K562 (cell line): ENCODE measurements at regions not wholly inside any gene's neighbourhood (a gene's known extent, or its start where the extent isn't known, plus 50 kb on each side); places are given as distances from the start of the nearest gene placed in this dataset.

Source experiments
- ATAC-seq: fragments of 200-7000 bp; cut with Tn5 transposase; 3 replicates; pipeline ENCODE4 v1.9.1; 2020; ENCODE audit warnings: moderate library complexity
- BruUV-seq: library from RNA; stranded (reverse); fragments of 400-500 nt; replicated peaks from 2 replicates; lab custom pipeline; 2021; lab: Mats Ljungman, UMichigan
- CTCF ChIA-PET: fragments of 300-600 bp; formaldehyde crosslinking; extraction: SDS; loops from one replicate; lab custom pipeline; 2021; ENCODE audit warnings: low intra/inter-chr PET ratio; lab: Yijun Ruan, JAX
- POLR2A ChIA-PET: fragments of 300-600, 350-650 bp; sonication (Branson Sonifier 250); formaldehyde crosslinking; extraction: SDS; loops from one replicate; lab custom pipeline; 2021; ENCODE audit warnings: antibody characterized with exemption, inconsistent platforms; lab: Yijun Ruan, JAX
- DNase-seq, 4 experiments: peaks; one replicate each; pipeline versions ENCODE4 v3.0.0 to v3.0.0-alpha.2; 2011 to 2018; ENCODE audit warnings: low spot score in 3 of 4, mixed read lengths in 3 of 4; ENCODE audit errors: extremely low read depth in 1 of 4
- FAIRE-seq: peaks from 2 replicates; lab custom pipeline; 2011; peaks lifted over from hg19 to GRCh38; lab: Jason Lieb, UNC
- H2AFZ ChIP-seq: 2 replicates; pipeline ENCODE4 v1.6.0; 2011; ENCODE audit warnings: low read depth, low read length, control low read depth, inconsistent platforms
- H3K27ac ChIP-seq: fragments of 200-600 bp; 3 replicates; pipeline ENCODE4 v1.8.0; 2011; ENCODE audit warnings: low read depth, mild to moderate bottlenecking, control low read depth, inconsistent platforms, low read length, moderate library complexity, mixed read lengths; ENCODE audit errors: extremely low read depth
- H3K27me3 ChIP-seq, 2 experiments: fragments of 300-600 bp in 1 of 2; 2 replicates in 1 of 2; 3 replicates in 1 of 2; pipeline versions ENCODE4 v1.6.0 to v1.8.0; 2011; ENCODE audit warnings: inconsistent platforms in 2 of 2, low read length in 2 of 2, mild to moderate bottlenecking in 1 of 2, mixed read lengths in 1 of 2, moderate library complexity in 1 of 2; ENCODE audit not compliant: control insufficient read depth in 2 of 2, insufficient read depth in 2 of 2
- H3K36me3 ChIP-seq: fragments of 300-600 bp; 3 replicates; pipeline ENCODE4 v1.8.0; 2011; ENCODE audit warnings: mild to moderate bottlenecking, low read length, inconsistent platforms; ENCODE audit not compliant: control insufficient read depth, insufficient read depth
- H3K4me1 ChIP-seq, 2 experiments: fragments of 200-600 bp in 1 of 2; replicated peaks in 1 of 2; 2 replicates in 1 of 2; 3 replicates in 1 of 2; pipeline versions ENCODE4 v1.5.1 to v1.8.0; 2011; ENCODE audit warnings: inconsistent platforms in 2 of 2, low read length in 2 of 2, mild to moderate bottlenecking in 1 of 2, mixed read lengths in 1 of 2, moderate library complexity in 1 of 2; ENCODE audit not compliant: control insufficient read depth in 2 of 2, insufficient read depth in 2 of 2
- H3K4me2 ChIP-seq: 2 replicates; pipeline ENCODE4 v1.6.1; 2011; ENCODE audit warnings: low read length, control low read depth, inconsistent platforms, mixed read lengths; ENCODE audit not compliant: insufficient read depth
- H3K4me3 ChIP-seq: fragments of 200-600 bp; sonication (generic), shearing (Covaris generic); 2 replicates; pipeline ENCODE4 v1.5.1; 2016; ENCODE audit warnings: control low read depth, inconsistent platforms
- H3K79me2 ChIP-seq: fragments of 200-600 bp; 3 replicates; pipeline ENCODE4 v1.8.0; 2011; ENCODE audit warnings: low read length, inconsistent platforms; ENCODE audit not compliant: control insufficient read depth, insufficient read depth
- H3K9ac ChIP-seq, 2 experiments: 2 replicates each; pipeline versions ENCODE4 v1.6.0 to v1.6.1; 2011; ENCODE audit warnings: low read depth in 2 of 2, low read length in 2 of 2, control low read depth in 1 of 2, inconsistent platforms in 1 of 2, mild to moderate bottlenecking in 1 of 2, mixed read lengths in 1 of 2; ENCODE audit not compliant: insufficient read depth in 1 of 2
- H3K9me1 ChIP-seq: one replicate; pipeline ENCODE4 v1.6.0; 2011; ENCODE audit warnings: inconsistent platforms, mild to moderate bottlenecking, low read length, moderate library complexity; ENCODE audit not compliant: control insufficient read depth, insufficient read depth
- H3K9me3 ChIP-seq: replicated peaks from 2 replicates; pipeline ENCODE4 v1.5.1; 2011; ENCODE audit warnings: low read depth, low read length, inconsistent platforms; ENCODE audit not compliant: control insufficient read depth, insufficient read depth
- H4K20me1 ChIP-seq: replicated peaks from 2 replicates; pipeline ENCODE4 v1.6.1; 2011; ENCODE audit warnings: low read length, inconsistent platforms, mixed read lengths; ENCODE audit not compliant: control insufficient read depth, insufficient read depth
- ATF1 ChIP-seq, 2 experiments: fragments of 450-650 bp in 1 of 2; IDR thresholded peaks; 2 replicates each; pipeline ENCODE4 v1.6.1; 2016; ENCODE audit warnings: missing compliant biosample characterization in 1 of 2, missing genetic modification characterization in 1 of 2
- DACH1 ChIP-seq: fragments of 450-650 bp; IDR thresholded peaks from 2 replicates; pipeline ENCODE4 v1.6.1; 2018; ENCODE audit not compliant: partially characterized antibody
- DNMT1 ChIP-seq: fragments of 450-650 bp; IDR thresholded peaks from 2 replicates; pipeline ENCODE4 v1.6.1; 2016; ENCODE audit warnings: antibody characterized with exemption, mild to moderate bottlenecking
- EGR1 ChIP-seq: fragments of 450-650 bp; conservative IDR thresholded peaks from 2 replicates; pipeline ENCODE4 v1.6.1; 2017; ENCODE audit warnings: mild to moderate bottlenecking
- HOXB6 ChIP-seq: fragments of 250-450 bp; sonication (Bioruptor Pico); IDR thresholded peaks from 2 replicates; pipeline ENCODE4 v1.5.1; 2022; ENCODE audit warnings: mild to moderate bottlenecking, borderline replicate concordance
- PCBP2 ChIP-seq: fragments of 200-400 bp; formaldehyde crosslinking; IDR thresholded peaks from 2 replicates; pipeline ENCODE4 v1.6.1; 2018; ENCODE audit warnings: low read length, low read depth, mild to moderate bottlenecking, moderate library complexity; ENCODE audit not compliant: poor library complexity, severe bottlenecking
- POLR2A ChIP-seq: fragments of 450-650 bp; conservative IDR thresholded peaks from 2 replicates; pipeline ENCODE4 v1.6.1; 2016
- STAG1 ChIP-seq: sonication (generic); formaldehyde crosslinking; IDR thresholded peaks from 2 replicates; pipeline ENCODE4 v1.5.0; 2020; ENCODE audit warnings: missing genetic modification reagents, borderline replicate concordance
- ZKSCAN3 ChIP-seq: fragments of 250-450 bp; sonication (Bioruptor Pico); IDR thresholded peaks from 2 replicates; pipeline ENCODE4 v1.4.0; 2020
- WGBS: fragments of 100-300 bp; shearing (Covaris generic); methylation state at CpG from one replicate; pipeline ENCODE4 v1.1.6; 2016; ENCODE audit warnings: low coverage, mixed read lengths; ENCODE audit not compliant: insufficient coverage; ENCODE audit errors: missing lambda C conversion rate; 5-methylcytosine and 5-hydroxymethylcytosine counted together
- in situ Hi-C: fragments of 300-500 bp; cut with MboI; formaldehyde crosslinking; loops from 4 replicates; pipeline ENCODE4 v1.15.0; 2018; ENCODE audit warnings: inconsistent platforms, mixed read lengths
- intact Hi-C: fragments of 100-400 bp; cut with micrococcal nuclease; formaldehyde crosslinking; loops from 2 replicates; pipeline ENCODE4 v1.14.2; 2022
- TF ChIP-seq, protein P1 (sequence below): sonication (generic); formaldehyde crosslinking; IDR thresholded peaks from 2 replicates; pipeline ENCODE4 v1.8.0; 2022; ENCODE audit warnings: mild to moderate bottlenecking, missing genetic modification reagents
- TF ChIP-seq, protein P2 (sequence below): fragments of 250-450 bp; sonication (Bioruptor Pico); IDR thresholded peaks from 2 replicates; pipeline ENCODE4 v1.5.0; 2021
- TF ChIP-seq, protein P3 (sequence below): fragments of 450-650 bp; conservative IDR thresholded peaks from 2 replicates; pipeline ENCODE4 v1.6.1; 2016; ENCODE audit warnings: missing genetic modification characterization, low read depth, mild to moderate bottlenecking, missing compliant biosample characterization, moderate library complexity
- TF ChIP-seq, protein P4 (sequence below): sonication (generic); formaldehyde crosslinking; IDR thresholded peaks from 2 replicates; pipeline ENCODE4 v1.8.0; 2022; ENCODE audit warnings: mild to moderate bottlenecking, missing genetic modification reagents

DNA sequence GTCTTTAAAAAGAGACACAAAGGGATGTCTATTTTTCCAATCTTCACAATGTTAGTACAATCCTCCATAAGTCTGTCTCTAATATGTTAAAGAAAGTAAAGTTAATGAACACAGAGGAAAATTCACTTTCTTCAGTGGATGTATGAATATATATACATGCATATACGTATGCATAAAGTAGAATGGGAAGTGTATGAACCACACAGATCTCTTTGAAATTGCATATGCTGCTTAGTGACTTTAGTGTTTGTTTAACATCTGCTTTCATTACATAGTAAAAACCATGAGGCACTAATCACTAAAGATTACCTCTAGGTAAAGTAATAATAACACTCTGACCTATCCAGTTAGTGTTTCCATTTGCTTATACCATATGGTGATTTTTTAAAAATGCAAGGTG, 451.2 kb downstream of the SEMA3D start:
- no TSS peak for BruUV-seq
- Histone ChIP-seq H3K4me1 (no peaks in the 10 kb centered on the region), H3K9ac (no peak overlapping the region), H3K27me3 (no peaks in the 10 kb centered on the region), H3K4me2 (no peak overlapping the region), H3K4me3 (no peak overlapping the region), H2AFZ (no peak overlapping the region), H3K36me3 (no peaks in the 10 kb centered on the region), H3K9me3 (no peaks in the 10 kb centered on the region), H3K9me1 (no peaks in the 10 kb centered on the region), H3K27ac (no peak overlapping the region), H4K20me1 (no peaks in the 10 kb centered on the region), H3K79me2 (peaks cover 3% of the 10 kb centered on the region; the same call in 1 of the 3 replicates)
- 70% methylated on average over 1 of the region's 1 CpG for WGBS
- DNase-seq: no peak
- in situ Hi-C loops: no loop called here
- FAIRE-seq: no peak
- ChIA-PET CTCF (no interaction called here), POLR2A (no interaction called here)
- no peak for TF ChIP-seq DNMT1
- TF ChIP-seq PCBP2: no peak
- no peak for TF ChIP-seq ATF1 (CRISPR knock-in tag; IDR thresholded peaks at IDR 0.05)
- TF ChIP-seq ATF1 (tag; IDR thresholded peaks at IDR 0.05): no peak
- TF ChIP-seq, protein P1, sequence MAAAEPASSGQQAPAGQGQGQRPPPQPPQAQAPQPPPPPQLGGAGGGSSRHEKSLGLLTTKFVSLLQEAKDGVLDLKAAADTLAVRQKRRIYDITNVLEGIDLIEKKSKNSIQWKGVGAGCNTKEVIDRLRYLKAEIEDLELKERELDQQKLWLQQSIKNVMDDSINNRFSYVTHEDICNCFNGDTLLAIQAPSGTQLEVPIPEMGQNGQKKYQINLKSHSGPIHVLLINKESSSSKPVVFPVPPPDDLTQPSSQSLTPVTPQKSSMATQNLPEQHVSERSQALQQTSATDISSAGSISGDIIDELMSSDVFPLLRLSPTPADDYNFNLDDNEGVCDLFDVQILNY (CRISPR knock-in tag): no peak
- TF ChIP-seq, protein P2, sequence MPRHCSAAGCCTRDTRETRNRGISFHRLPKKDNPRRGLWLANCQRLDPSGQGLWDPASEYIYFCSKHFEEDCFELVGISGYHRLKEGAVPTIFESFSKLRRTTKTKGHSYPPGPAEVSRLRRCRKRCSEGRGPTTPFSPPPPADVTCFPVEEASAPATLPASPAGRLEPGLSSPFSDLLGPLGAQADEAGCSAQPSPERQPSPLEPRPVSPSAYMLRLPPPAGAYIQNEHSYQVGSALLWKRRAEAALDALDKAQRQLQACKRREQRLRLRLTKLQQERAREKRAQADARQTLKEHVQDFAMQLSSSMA: no peak
- TF ChIP-seq, protein P3, sequence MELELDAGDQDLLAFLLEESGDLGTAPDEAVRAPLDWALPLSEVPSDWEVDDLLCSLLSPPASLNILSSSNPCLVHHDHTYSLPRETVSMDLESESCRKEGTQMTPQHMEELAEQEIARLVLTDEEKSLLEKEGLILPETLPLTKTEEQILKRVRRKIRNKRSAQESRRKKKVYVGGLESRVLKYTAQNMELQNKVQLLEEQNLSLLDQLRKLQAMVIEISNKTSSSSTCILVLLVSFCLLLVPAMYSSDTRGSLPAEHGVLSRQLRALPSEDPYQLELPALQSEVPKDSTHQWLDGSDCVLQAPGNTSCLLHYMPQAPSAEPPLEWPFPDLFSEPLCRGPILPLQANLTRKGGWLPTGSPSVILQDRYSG: no peak
- TF ChIP-seq ZKSCAN3 (CRISPR knock-in tag): no peak
- no peak for TF ChIP-seq STAG1 (CRISPR knock-in tag)
- no peak for TF ChIP-seq HOXB6 (CRISPR knock-in tag)
- no peak for TF ChIP-seq DACH1
- no peak for TF ChIP-seq POLR2A
- no peak for TF ChIP-seq EGR1
- TF ChIP-seq, protein P4, sequence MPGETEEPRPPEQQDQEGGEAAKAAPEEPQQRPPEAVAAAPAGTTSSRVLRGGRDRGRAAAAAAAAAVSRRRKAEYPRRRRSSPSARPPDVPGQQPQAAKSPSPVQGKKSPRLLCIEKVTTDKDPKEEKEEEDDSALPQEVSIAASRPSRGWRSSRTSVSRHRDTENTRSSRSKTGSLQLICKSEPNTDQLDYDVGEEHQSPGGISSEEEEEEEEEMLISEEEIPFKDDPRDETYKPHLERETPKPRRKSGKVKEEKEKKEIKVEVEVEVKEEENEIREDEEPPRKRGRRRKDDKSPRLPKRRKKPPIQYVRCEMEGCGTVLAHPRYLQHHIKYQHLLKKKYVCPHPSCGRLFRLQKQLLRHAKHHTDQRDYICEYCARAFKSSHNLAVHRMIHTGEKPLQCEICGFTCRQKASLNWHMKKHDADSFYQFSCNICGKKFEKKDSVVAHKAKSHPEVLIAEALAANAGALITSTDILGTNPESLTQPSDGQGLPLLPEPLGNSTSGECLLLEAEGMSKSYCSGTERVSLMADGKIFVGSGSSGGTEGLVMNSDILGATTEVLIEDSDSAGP (CRISPR knock-in tag): no peak
- no peak for ATAC-seq
- intact Hi-C loops: no loop called here
